H1 (cell line): ENCODE measurements at regions not wholly inside any gene's neighbourhood (a gene's known extent, or its start where the extent isn't known, plus 50 kb on each side); places are given as distances from the start of the nearest gene placed in this dataset.

ENCODE experiments used
- BRCA1 ChIP-seq: IDR thresholded peaks from 2 replicates; pipeline ENCODE4 v1.6.1; 2012; ENCODE audit warnings: low read depth, low read length, improper control_type of control experiment
- CTCF ChIP-seq, 3 experiments: IDR thresholded peaks; 1 replicate in 2 of 3; 2 replicates in 1 of 3; pipeline versions ENCODE4 v1.5.1 to v1.6.1; 2011; ENCODE audit warnings: low read length in 3 of 3, mild to moderate bottlenecking in 3 of 3, inconsistent platforms in 2 of 3, low read depth in 1 of 3, moderate library complexity in 1 of 3; ENCODE audit not compliant: insufficient read depth in 1 of 3; ENCODE audit errors: control extremely low read depth in 1 of 3
- EP300 ChIP-seq, 2 experiments: IDR thresholded peaks; 1 replicate in 1 of 2; 2 replicates in 1 of 2; pipeline ENCODE4 v1.6.1; 2011 to 2012; ENCODE audit warnings: low read depth in 2 of 2, low read length in 2 of 2, mild to moderate bottlenecking in 2 of 2, borderline replicate concordance in 1 of 2, inconsistent platforms in 1 of 2, moderate library complexity in 1 of 2
- JUND ChIP-seq: IDR thresholded peaks from 2 replicates; pipeline ENCODE4 v1.6.1; 2011; ENCODE audit warnings: mild to moderate bottlenecking, improper control_type of control experiment, low read length
- POLR2AphosphoS5 ChIP-seq: IDR thresholded peaks from 2 replicates; pipeline ENCODE4 v1.6.1; 2011; ENCODE audit warnings: low read depth, low read length
- SP4 ChIP-seq: IDR thresholded peaks from 2 replicates; pipeline ENCODE4 v1.6.1; 2012; ENCODE audit warnings: low read length, inconsistent platforms
- TBP ChIP-seq: IDR thresholded peaks from 2 replicates; pipeline ENCODE4 v1.6.1; 2011; ENCODE audit warnings: low read depth, low read length, improper control_type of control experiment
- YY1 ChIP-seq: IDR thresholded peaks from 2 replicates; pipeline ENCODE4 v1.6.1; 2011; ENCODE audit warnings: low read depth, mild to moderate bottlenecking, low read length
- TF ChIP-seq, protein P1 (sequence below): IDR thresholded peaks from 2 replicates; pipeline ENCODE4 v1.6.1; 2011; ENCODE audit warnings: low read depth, mild to moderate bottlenecking, low read length; ENCODE audit not compliant: insufficient read depth

GRCh38 chr16:17544304-17544703 is 73.5 kb upstream of the XYLT1 start:
- TF ChIP-seq TBP, result no peak
- no peak for TF ChIP-seq EP300 (IDR thresholded peaks at IDR 0.05; ENCODE audit: borderline replicate concordance in 1 of 2, low read depth in 2 of 2, low read length in 2 of 2)
- TF ChIP-seq CTCF (IDR thresholded peaks at IDR 0.05; ENCODE audit: control extremely low read depth in 1 of 3, insufficient read depth in 1 of 3, low read depth in 1 of 3, low read length in 3 of 3), result no peak
- TF ChIP-seq SP4, result no peak
- no peak for TF ChIP-seq YY1
- no peak for TF ChIP-seq POLR2AphosphoS5
- no peak for TF ChIP-seq BRCA1
- no peak for TF ChIP-seq JUND
- TF ChIP-seq, protein P1, sequence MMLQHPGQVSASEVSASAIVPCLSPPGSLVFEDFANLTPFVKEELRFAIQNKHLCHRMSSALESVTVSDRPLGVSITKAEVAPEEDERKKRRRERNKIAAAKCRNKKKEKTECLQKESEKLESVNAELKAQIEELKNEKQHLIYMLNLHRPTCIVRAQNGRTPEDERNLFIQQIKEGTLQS, result no peak
